GM12878 (cell line): ENCODE measurements at regions not wholly inside any gene's neighbourhood (a gene's known extent, or its start where the extent isn't known, plus 50 kb on each side); places are given as distances from the start of the nearest gene placed in this dataset.
"Not testable (repeated sequence)": the region's sequence is repeated elsewhere in the genome, so short reads cannot be mapped to it uniquely, and the experiment has no call there.

ENCODE experiments used
- E2F4 ChIP-seq: IDR thresholded peaks from 2 replicates; pipeline ENCODE4 v1.6.1; 2012; ENCODE audit warnings: low read depth, low read length, improper control_type of control experiment
- POLR2A ChIP-seq: IDR thresholded peaks from 2 replicates; pipeline ENCODE4 v1.6.1; 2011; ENCODE audit warnings: low read depth, mild to moderate bottlenecking, low read length
- RFX5 ChIP-seq: IDR thresholded peaks from 2 replicates; pipeline ENCODE4 v1.6.1; 2011; ENCODE audit warnings: low read depth, low read length, improper control_type of control experiment
- SMAD5 ChIP-seq: IDR thresholded peaks from 2 replicates; pipeline ENCODE4 v1.6.1; 2016; ENCODE audit warnings: antibody characterized with exemption, low read depth

GRCh38 chr3:198155771-198156170 lies 195.8 kb downstream of the LMLN start:
- not testable (repeated sequence) for TF ChIP-seq SMAD5, POLR2A, RFX5, E2F4
